ENCODE measurements at regions not wholly inside any gene's neighbourhood (a gene's known extent, or its start where the extent isn't known, plus 50 kb on each side); places are given as distances from the start of the nearest gene placed in this dataset.

DNA sequence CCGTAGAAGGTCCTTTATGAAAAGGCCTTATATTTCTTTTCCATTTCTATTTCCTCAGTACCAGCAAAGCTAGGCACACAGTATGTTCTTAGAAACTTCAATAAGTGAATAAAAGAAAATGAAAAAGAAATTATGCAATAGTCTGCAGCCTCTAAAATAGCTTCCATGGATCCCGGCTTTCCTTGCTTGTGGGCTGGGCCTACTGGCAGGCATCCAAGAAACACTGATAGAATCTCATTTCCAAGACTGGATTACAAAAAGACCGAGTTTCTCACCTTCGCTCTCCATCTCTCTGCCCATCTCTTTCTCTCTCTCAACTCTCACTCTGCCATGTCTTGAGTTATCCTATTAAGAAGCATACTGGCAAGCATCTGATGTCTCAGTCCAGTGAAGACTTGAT is 187.5 kb upstream of the FKBP1C start:
- no peaks in the 10 kb centered on the region for H4K20me1 ChIP-seq (replicated peaks; ENCODE audit: insufficient read depth)
- no peaks in the 10 kb centered on the region for H3K79me2 ChIP-seq (replicated peaks; ENCODE audit: insufficient read depth)
- no peaks in the 10 kb centered on the region for H3K4me1 ChIP-seq (ENCODE audit: insufficient read depth)
- DNase-seq (ENCODE audit: low spot score) = no peak
- no peaks in the 10 kb centered on the region for H3F3A ChIP-seq (replicated peaks; ENCODE audit: low read depth)
- H3K27me3 ChIP-seq (ENCODE audit: insufficient read depth) = no peaks in the 10 kb centered on the region
- TF ChIP-seq JUNB (IDR thresholded peaks at IDR 0.05; ENCODE audit: unreplicated experiment) (no peak), ZNF331 (CRISPR knock-in tag; IDR thresholded peaks at IDR 0.05; ENCODE audit: low read depth) (no peak), EZH2 (IDR thresholded peaks at IDR 0.05; ENCODE audit: low read depth, unreplicated experiment) (no peak), NANOG (IDR thresholded peaks at IDR 0.05; ENCODE audit: borderline replicate concordance) (no peak), ZNF114 (CRISPR knock-in tag; IDR thresholded peaks at IDR 0.05) (no peak), CREB1 (CRISPR knock-in tag; IDR thresholded peaks at IDR 0.05; ENCODE audit: low read depth) (no peak), STAT1 (IDR thresholded peaks at IDR 0.05; ENCODE audit: unreplicated experiment) (no peak), POLR2AphosphoS5 (IDR thresholded peaks at IDR 0.05; ENCODE audit: low read depth) (no peak), EZH2phosphoT487 (IDR thresholded peaks at IDR 0.05; ENCODE audit: unreplicated experiment) (no peak)
- TF ChIP-seq, protein P1, sequence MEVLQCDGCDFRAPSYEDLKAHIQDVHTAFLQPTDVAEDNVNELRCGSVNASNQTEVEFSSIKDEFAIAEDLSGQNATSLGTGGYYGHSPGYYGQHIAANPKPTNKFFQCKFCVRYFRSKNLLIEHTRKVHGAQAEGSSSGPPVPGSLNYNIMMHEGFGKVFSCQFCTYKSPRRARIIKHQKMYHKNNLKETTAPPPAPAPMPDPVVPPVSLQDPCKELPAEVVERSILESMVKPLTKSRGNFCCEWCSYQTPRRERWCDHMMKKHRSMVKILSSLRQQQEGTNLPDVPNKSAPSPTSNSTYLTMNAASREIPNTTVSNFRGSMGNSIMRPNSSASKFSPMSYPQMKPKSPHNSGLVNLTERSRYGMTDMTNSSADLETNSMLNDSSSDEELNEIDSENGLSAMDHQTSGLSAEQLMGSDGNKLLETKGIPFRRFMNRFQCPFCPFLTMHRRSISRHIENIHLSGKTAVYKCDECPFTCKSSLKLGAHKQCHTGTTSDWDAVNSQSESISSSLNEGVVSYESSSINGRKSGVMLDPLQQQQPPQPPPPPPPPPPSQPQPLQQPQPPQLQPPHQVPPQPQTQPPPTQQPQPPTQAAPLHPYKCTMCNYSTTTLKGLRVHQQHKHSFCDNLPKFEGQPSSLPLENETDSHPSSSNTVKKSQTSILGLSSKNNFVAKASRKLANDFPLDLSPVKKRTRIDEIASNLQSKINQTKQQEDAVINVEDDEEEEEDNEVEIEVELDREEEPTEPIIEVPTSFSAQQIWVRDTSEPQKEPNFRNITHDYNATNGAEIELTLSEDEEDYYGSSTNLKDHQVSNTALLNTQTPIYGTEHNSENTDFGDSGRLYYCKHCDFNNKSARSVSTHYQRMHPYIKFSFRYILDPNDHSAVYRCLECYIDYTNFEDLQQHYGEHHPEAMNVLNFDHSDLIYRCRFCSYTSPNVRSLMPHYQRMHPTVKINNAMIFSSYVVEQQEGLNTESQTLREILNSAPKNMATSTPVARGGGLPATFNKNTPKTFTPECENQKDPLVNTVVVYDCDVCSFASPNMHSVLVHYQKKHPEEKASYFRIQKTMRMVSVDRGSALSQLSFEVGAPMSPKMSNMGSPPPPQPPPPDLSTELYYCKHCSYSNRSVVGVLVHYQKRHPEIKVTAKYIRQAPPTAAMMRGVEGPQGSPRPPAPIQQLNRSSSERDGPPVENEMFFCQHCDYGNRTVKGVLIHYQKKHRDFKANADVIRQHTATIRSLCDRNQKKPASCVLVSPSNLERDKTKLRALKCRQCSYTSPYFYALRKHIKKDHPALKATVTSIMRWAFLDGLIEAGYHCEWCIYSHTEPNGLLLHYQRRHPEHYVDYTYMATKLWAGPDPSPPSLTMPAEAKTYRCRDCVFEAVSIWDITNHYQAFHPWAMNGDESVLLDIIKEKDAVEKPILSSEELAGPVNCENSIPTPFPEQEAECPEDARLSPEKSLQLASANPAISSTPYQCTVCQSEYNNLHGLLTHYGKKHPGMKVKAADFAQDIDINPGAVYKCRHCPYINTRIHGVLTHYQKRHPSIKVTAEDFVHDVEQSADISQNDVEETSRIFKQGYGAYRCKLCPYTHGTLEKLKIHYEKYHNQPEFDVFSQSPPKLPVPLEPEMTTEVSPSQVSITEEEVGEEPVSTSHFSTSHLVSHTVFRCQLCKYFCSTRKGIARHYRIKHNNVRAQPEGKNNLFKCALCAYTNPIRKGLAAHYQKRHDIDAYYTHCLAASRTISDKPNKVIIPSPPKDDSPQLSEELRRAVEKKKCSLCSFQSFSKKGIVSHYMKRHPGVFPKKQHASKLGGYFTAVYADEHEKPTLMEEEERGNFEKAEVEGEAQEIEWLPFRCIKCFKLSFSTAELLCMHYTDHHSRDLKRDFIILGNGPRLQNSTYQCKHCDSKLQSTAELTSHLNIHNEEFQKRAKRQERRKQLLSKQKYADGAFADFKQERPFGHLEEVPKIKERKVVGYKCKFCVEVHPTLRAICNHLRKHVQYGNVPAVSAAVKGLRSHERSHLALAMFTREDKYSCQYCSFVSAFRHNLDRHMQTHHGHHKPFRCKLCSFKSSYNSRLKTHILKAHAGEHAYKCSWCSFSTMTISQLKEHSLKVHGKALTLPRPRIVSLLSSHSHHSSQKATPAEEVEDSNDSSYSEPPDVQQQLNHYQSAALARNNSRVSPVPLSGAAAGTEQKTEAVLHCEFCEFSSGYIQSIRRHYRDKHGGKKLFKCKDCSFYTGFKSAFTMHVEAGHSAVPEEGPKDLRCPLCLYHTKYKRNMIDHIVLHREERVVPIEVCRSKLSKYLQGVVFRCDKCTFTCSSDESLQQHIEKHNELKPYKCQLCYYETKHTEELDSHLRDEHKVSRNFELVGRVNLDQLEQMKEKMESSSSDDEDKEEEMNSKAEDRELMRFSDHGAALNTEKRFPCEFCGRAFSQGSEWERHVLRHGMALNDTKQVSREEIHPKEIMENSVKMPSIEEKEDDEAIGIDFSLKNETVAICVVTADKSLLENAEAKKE (CRISPR knock-in tag; IDR thresholded peaks at IDR 0.05) = no peak
- TF ChIP-seq, protein P2, sequence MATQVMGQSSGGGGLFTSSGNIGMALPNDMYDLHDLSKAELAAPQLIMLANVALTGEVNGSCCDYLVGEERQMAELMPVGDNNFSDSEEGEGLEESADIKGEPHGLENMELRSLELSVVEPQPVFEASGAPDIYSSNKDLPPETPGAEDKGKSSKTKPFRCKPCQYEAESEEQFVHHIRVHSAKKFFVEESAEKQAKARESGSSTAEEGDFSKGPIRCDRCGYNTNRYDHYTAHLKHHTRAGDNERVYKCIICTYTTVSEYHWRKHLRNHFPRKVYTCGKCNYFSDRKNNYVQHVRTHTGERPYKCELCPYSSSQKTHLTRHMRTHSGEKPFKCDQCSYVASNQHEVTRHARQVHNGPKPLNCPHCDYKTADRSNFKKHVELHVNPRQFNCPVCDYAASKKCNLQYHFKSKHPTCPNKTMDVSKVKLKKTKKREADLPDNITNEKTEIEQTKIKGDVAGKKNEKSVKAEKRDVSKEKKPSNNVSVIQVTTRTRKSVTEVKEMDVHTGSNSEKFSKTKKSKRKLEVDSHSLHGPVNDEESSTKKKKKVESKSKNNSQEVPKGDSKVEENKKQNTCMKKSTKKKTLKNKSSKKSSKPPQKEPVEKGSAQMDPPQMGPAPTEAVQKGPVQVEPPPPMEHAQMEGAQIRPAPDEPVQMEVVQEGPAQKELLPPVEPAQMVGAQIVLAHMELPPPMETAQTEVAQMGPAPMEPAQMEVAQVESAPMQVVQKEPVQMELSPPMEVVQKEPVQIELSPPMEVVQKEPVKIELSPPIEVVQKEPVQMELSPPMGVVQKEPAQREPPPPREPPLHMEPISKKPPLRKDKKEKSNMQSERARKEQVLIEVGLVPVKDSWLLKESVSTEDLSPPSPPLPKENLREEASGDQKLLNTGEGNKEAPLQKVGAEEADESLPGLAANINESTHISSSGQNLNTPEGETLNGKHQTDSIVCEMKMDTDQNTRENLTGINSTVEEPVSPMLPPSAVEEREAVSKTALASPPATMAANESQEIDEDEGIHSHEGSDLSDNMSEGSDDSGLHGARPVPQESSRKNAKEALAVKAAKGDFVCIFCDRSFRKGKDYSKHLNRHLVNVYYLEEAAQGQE (IDR thresholded peaks at IDR 0.05; ENCODE audit: unreplicated experiment) = no peak
- TF ChIP-seq, protein P3, sequence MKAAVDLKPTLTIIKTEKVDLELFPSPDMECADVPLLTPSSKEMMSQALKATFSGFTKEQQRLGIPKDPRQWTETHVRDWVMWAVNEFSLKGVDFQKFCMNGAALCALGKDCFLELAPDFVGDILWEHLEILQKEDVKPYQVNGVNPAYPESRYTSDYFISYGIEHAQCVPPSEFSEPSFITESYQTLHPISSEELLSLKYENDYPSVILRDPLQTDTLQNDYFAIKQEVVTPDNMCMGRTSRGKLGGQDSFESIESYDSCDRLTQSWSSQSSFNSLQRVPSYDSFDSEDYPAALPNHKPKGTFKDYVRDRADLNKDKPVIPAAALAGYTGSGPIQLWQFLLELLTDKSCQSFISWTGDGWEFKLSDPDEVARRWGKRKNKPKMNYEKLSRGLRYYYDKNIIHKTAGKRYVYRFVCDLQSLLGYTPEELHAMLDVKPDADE (IDR thresholded peaks at IDR 0.05) = no peak
- TF ChIP-seq, protein P4, sequence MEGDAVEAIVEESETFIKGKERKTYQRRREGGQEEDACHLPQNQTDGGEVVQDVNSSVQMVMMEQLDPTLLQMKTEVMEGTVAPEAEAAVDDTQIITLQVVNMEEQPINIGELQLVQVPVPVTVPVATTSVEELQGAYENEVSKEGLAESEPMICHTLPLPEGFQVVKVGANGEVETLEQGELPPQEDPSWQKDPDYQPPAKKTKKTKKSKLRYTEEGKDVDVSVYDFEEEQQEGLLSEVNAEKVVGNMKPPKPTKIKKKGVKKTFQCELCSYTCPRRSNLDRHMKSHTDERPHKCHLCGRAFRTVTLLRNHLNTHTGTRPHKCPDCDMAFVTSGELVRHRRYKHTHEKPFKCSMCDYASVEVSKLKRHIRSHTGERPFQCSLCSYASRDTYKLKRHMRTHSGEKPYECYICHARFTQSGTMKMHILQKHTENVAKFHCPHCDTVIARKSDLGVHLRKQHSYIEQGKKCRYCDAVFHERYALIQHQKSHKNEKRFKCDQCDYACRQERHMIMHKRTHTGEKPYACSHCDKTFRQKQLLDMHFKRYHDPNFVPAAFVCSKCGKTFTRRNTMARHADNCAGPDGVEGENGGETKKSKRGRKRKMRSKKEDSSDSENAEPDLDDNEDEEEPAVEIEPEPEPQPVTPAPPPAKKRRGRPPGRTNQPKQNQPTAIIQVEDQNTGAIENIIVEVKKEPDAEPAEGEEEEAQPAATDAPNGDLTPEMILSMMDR (conservative IDR thresholded peaks at IDR 0.05; ENCODE audit: low read depth in 2 of 2) = no peak
- Mint-ChIP-seq H3K4me1 (no peaks in the 10 kb centered on the region), H3K9me3 (no peaks in the 10 kb centered on the region; the same call in 1 of the 3 replicates), H3K27ac (no peak overlapping the region), H3K4me3 (no peak overlapping the region), H3K27me3 (ENCODE audit: insufficient read depth, low read depth, poor library complexity) (peaks cover 2% of the 10 kb centered on the region), H3K36me3 (ENCODE audit: low read depth) (no peaks in the 10 kb centered on the region)
- H3K4me3 ChIP-seq = no peak overlapping the region
- no peak overlapping the region for H3K4me2 ChIP-seq
- no peak for ATAC-seq
- H2AFZ ChIP-seq = no peak overlapping the region
- no peak overlapping the region for H3K27ac ChIP-seq (ENCODE audit: low read depth)
- no peaks in the 10 kb centered on the region for H3K9me2 ChIP-seq (ENCODE audit: insufficient read depth)
- H3K36me3 ChIP-seq (ENCODE audit: insufficient read depth) = no peaks in the 10 kb centered on the region
